NCI-H2171 treated with DMSO at 0.1 percent for 48 hours (cell line): ENCODE measurements at regions not wholly inside any gene's neighbourhood (a gene's known extent, or its start where the extent isn't known, plus 50 kb on each side); places are given as distances from the start of the nearest gene placed in this dataset.

ENCODE experiments used
- DNase-seq: peaks from one replicate; lab custom pipeline; 2025; lab: John Stamatoyannopoulos, UW

- no peak for DNase-seq
These were observed 238.1 kb downstream of the ELAVL2 start for GRCh38 chr9:23587903-23588302.

GRCh38 chr9:23590276-23591000 is 235.6 kb downstream of the ELAVL2 start:
- DNase-seq: no peak

DNA sequence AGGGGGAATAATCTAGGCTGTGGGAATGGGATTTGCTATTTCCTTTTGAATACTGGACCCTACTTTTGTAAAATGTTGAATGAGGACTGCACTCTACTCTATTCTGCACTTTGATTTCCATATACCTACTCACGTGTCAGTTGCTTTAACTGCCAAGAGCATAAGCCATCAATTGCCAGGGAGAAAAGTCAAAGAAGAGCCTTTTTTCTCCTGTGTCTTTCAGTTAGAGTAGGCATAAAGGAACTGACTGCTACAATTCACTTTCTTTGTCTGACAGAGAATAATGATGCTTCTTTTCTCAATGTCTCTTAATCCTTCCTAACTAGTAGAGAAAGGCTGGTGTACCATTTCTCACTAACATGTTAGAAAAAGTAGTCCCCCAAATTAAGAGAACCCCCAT is 231.6 kb downstream of the ELAVL2 start:
- DNase-seq: no peak

GRCh38 chr9:23596913-23597634 is 229.0 kb downstream of the ELAVL2 start:
- DNase-seq: no peak

GRCh38 chr9:23598994-23599393 is 227.0 kb downstream of the ELAVL2 start:
- DNase-seq: no peak

GRCh38 chr9:23603311-23603710 is 222.7 kb downstream of the ELAVL2 start:
- no peak for DNase-seq

DNA sequence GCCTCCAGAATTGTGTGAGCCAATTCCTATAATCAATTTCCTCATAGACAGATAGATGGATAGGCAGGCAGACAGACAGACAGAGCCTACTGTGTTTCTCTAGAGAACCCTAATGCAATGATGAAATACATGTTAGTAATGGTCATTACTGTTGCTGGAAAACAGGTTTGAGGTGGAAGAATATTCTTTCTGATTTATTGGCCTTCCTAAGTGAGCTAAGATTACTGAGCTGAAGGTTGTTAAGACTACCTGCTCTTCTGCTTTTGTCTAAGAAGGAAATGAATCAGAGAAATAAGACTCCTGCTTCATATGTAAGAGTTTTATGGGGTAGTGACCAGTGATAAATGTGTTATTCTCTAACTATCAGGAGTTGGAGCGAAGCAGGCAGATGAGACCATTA is 219.9 kb downstream of the ELAVL2 start:
- no peak for DNase-seq

GRCh38 chr9:23608456-23608855 is 217.6 kb downstream of the ELAVL2 start:
- no peak for DNase-seq

DNA sequence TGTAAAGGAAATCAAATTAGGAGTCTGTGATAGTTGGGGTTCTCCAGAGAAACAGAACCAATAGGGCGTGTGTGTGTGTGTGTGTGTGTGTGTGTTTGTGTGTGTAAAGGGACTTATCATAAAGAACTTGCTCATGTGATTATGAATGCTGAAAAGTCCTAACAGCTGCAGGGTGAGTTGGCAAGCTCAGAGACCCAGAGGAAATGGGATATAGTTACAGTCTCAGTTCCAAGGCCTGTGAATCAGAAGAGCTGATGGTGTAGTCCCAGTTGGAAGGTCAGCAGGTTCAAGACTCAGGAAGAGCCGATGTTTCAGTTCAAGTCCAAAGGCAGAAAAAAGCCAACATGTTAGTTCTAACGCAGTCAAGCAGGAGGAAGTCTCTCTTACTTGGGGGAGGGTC is 214.2 kb downstream of the ELAVL2 start:
- no peak for DNase-seq

DNA sequence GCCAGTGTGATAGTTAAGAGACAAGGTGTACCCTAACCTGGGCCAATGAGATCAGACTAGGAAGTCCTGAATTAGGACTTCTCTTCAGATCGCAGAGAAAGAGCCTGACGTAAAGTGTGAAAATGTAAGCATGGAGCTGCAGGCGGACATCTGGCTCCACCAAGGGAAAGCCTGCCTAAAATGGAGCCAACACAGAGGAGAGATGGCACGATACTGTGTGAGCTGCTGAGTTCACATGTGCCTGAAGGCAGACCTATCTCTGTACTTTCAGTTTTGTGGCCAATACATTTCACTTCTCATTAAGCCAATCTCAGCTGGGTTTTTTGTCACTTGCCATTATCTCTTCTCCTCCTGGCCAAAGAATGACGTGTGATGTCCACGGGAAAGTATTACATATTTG is 210.5 kb downstream of the ELAVL2 start:
- no peak for DNase-seq

GRCh38 chr9:23621188-23621587 is 204.9 kb downstream of the ELAVL2 start:
- DNase-seq: no peak

DNA sequence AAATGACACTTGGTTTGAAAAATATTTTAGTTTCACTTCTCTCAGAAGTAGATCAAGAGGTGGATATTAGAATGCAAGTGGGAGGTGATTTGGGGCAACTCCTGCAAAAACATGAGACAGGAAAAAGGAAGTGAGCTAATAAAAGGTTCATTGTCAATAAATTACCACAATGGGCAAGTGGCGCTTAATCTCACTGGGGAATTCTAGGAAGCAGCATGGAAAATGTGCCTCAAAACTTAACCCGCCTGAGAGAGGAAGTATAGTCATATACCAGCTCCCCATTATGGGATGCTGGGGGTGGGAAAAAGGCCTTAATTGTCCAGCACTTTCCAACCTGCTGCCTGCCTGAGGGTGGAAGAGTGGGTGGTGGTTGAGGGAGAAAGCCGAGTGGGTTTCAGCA is 204.1 kb downstream of the ELAVL2 start:
- no peak for DNase-seq

DNA sequence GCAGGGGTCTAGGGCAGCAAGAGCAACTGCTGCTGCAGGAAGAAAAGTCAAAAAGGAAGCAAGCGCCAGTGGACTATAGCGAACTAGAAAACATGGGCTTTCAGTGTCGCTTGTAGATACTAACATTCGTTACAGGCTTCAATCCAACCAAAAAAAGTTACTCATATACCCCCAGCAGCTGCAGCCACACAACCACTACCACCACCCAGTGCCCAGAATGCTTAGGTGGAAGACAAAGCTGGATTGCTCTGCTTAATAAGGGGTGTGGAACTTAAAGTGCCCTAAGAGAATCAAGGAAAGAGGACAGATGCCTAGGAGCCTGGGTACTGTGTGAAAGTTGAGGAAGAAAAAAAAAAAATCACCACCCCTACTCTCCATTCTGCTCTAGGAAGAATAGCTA is 203.6 kb downstream of the ELAVL2 start:
- no peak for DNase-seq

DNA sequence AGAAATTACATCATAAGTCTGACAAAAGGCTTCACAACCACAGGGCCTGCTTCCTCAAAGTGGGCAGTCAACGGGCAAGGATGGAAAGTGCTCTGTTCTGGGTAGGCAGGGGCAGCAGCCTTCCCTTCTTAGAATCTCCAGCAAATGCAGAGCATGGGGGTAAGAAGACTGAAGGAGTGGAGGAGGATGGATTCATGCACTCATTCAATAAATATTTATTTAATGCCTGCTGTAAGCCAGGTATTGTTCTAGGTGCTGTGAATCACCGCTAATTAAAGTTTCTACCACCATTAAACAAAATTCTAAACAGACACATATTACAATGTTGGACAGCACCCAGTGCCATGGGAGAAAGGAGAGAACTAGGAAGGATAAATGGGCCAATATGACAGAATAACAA is 195.6 kb downstream of the ELAVL2 start:
- no peak for DNase-seq

DNA sequence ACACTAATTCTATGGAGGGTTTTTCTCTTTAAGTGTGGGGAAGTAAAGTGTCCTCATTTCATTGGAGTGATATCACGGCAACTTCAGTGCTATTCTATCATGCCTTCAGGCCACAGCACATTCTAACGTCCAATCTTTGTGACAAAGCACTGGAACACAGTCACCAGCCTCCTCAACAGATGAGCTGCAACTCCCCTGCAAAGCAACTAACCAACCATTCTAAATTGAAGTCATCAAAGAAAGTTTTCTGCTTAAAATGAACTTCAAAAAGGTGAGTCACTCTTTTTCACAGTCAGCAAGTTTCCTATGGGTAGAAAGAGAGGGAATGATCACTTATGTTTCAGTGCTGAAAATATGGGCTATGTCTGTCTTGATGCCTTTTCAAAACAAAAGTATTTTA is 190.8 kb downstream of the ELAVL2 start:
- no peak for DNase-seq

GRCh38 chr9:23636199-23636598 is 189.8 kb downstream of the ELAVL2 start:
- no peak for DNase-seq

DNA sequence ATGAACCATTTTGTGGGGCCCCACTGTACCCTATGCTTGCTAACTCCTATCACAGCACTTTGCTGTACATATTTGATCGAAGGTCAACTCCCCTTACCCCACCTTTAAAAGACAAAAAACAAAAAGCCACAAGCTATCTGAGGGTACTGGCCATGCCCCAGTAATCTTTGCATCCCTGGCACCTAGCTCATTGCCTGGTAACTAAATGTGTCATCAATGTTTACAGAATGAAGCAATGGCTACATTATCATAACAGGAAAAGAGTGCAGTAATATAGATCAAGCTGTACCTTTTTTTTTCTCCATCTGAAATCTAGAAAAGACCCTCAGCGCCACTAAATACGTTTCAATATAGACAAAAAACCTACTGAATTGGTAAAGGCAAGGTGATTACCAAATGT is 188.0 kb downstream of the ELAVL2 start:
- DNase-seq: no peak

DNA sequence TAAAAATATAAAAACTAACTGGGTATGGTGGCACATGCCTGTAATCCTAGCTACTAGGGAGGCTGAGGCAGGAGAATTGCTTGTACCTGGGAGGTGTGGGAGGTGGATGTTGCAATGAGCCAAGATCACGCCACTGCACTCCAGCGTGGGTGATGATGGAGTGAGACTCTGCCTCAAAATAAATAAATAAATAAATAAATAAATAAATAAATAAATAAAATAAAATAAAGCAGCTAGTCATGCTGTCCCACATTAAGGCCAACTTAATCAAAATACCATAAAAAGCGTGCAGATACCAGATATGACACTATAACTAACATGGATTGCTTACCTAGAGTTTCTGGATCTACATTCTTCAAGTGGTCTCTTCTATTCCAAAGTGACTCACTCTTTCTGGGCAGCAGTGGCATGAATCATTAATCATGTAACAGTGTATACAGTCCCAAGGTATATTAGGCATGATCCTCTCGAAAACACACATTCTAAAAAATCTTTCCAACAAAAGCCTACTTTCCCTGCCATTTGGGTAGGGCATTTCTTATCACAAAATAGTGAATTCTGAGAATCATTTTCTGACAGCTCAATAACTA is 187.1 kb downstream of the ELAVL2 start:
- no peak for DNase-seq
